Right lobe of liver (tissue), 4 donors: ENCODE measurements at regions not wholly inside any gene's neighbourhood (a gene's known extent, or its start where the extent isn't known, plus 50 kb on each side); places are given as distances from the start of the nearest gene placed in this dataset.

Experiments
- CTCF ChIP-seq, 4 donors: fragments of 200-600 bp in 3 of 4; fragments of 450-650 bp in 1 of 4; IDR thresholded peaks; one replicate each; pipeline versions ENCODE4 v1.5.1 to v1.8.0; 2016 to 2022; ENCODE audit warnings: antibody characterized with exemption in 4 of 4, mild to moderate bottlenecking in 2 of 4
- POLR2A ChIP-seq: fragments of 450-650 bp; IDR thresholded peaks from one replicate; pipeline ENCODE4 v1.6.1; 2017; ENCODE audit warnings: antibody characterized with exemption, mild to moderate bottlenecking
- donor health status: DM: no; HTN: no; CAD: no.
- donor health status: DM: no; HTN: no; CAD: no.
- donor health status: DM: no; HTN: yes; CAD: no.

DNA sequence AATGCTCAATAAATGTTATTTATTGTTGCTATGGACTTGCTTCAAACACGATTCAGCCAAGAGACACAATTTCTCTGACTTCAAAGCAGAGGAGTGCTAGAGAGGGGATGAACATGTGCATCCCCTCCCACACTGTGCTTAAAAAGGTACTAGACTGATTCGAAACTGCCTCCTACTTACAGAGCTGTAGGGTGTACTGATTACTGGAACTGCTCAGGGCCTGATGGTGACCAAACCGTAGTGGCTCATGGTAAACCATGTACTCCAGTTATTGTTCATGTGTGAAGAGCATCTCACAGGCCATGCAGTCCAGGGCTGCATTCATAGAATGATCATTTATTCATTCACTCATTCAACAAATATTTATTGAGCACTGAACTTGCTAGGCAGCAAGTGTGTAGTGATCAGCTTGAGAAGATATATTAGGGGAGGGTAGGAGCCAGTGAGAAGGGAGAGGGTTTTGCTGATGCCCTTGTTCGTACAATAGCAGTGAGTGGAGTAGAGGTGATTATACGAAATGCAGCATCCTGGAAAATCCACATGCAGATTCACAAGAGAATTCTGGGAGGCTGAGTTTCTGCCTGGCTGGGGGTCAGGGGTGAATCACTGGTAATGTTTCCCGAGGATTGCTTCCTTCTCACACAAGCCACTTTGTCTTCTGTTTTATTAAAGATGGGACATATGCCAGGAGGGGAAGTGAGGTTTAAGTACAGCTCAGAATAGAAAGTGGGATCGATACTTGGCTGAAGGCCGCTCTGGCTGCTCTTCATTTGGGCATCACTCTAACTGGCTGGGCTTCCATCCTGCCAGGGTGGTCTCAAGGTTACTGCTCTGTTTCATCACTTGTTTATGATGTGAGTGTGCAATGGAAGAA, 245.4 kb downstream of the RAD51AP2 start:
- TF ChIP-seq CTCF (IDR thresholded peaks at IDR 0.05) (no peak), POLR2A (no peak)
